ENCODE measurements at regions not wholly inside any gene's neighbourhood (a gene's known extent, or its start where the extent isn't known, plus 50 kb on each side); places are given as distances from the start of the nearest gene placed in this dataset.

DNA sequence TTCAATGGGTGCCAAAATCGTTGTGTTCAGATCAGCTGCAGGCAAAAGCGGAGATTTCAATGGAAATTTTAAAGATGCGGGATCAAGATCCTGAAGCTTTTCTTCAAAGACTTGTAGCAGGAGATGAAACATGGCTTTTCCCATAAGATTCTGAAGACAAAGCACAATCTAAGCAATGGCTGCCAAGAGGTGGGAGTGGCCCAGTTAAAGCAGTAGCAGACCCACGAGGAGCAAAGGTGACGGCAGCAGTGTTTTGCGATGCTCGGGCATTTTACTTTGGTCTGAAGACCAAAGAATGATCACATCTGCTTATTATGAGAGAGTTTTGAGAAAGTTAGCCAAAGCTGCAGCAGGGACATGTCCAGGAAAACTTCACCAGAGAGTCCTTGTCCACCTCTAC is 222.9 kb downstream of the DSC3 start:
- no peak for DNase-seq
- Histone ChIP-seq H4K12ac (ENCODE audit: low read depth, low read length) (no peak overlapping the region), H2BK5ac (ENCODE audit: low read depth, low read length, poor library complexity) (no peak overlapping the region), H3K14ac (ENCODE audit: low read length) (no peak overlapping the region), H3K79me1 (ENCODE audit: low read length) (no peaks in the 10 kb centered on the region), H3K4me3 (ENCODE audit: low read depth, low read length) (no peak overlapping the region), H2BK12ac (ENCODE audit: low read length) (no peak overlapping the region), H3K4ac (ENCODE audit: low read depth, low read length) (no peak overlapping the region), H2BK120ac (ENCODE audit: insufficient read depth, low read length, poor library complexity) (no peak overlapping the region), H3K27me3 (ENCODE audit: insufficient read depth, low read length) (no peaks in the 10 kb centered on the region), H3K18ac (ENCODE audit: low read length) (no peak overlapping the region), H4K8ac (ENCODE audit: low read depth, low read length) (no peak overlapping the region), H3K9me3 (ENCODE audit: insufficient read depth, low read depth, low read length) (no peaks in the 10 kb centered on the region), H4K91ac (ENCODE audit: low read depth, low read length) (no peak overlapping the region), H3K27ac (ENCODE audit: low read depth, low read length) (no peak overlapping the region), H3K23ac (ENCODE audit: low read length) (no peak overlapping the region), H3K79me2 (ENCODE audit: control insufficient read depth, insufficient read depth, low read length, poor library complexity) (no peaks in the 10 kb centered on the region), H3K4me2 (ENCODE audit: low read length) (no peak overlapping the region), H2AFZ (ENCODE audit: insufficient read depth, low read length, poor library complexity) (no peak overlapping the region), H3K9ac (ENCODE audit: low read length) (no peak overlapping the region), H3K36me3 (ENCODE audit: control insufficient read depth in 1 of 2, insufficient read depth in 2 of 2, low read length in 2 of 2) (no peaks in the 10 kb centered on the region), H3K4me1 (ENCODE audit: control insufficient read depth in 1 of 2, insufficient read depth in 2 of 2, low read length in 2 of 2) (no peaks in the 10 kb centered on the region), H2AK5ac (ENCODE audit: low read length) (no peak overlapping the region)
- WGBS (ENCODE audit: extremely low coverage, insufficient coverage, insufficient read length): no CpG with 5 or more reads among the region's 7 CpGs

- no peak overlapping the region for H3K23ac ChIP-seq (ENCODE audit: low read length)
- no peaks in the 10 kb centered on the region for H3K4me1 ChIP-seq (ENCODE audit: control insufficient read depth in 1 of 2, insufficient read depth in 2 of 2, low read length in 2 of 2)
- H2AK5ac ChIP-seq (ENCODE audit: low read length): no peak overlapping the region
These were observed 228.1 kb downstream of the DSC3 start for GRCh38 chr18:30814446-30814845.

GRCh38 chr18:30811580-30811979 is 231.0 kb downstream of the DSC3 start:
- Histone ChIP-seq H3K4me2 (ENCODE audit: low read length) (no peak overlapping the region), H3K4me1 (ENCODE audit: control insufficient read depth in 1 of 2, insufficient read depth in 2 of 2, low read length in 2 of 2) (no peaks in the 10 kb centered on the region), H2BK12ac (ENCODE audit: low read length) (no peak overlapping the region), H3K4me3 (ENCODE audit: low read depth, low read length) (no peak overlapping the region), H3K36me3 (ENCODE audit: control insufficient read depth in 1 of 2, insufficient read depth in 2 of 2, low read length in 2 of 2) (no peaks in the 10 kb centered on the region), H3K18ac (ENCODE audit: low read length) (no peak overlapping the region), H3K23ac (ENCODE audit: low read length) (no peak overlapping the region), H2BK120ac (ENCODE audit: insufficient read depth, low read length, poor library complexity) (no peak overlapping the region), H2BK5ac (ENCODE audit: low read depth, low read length, poor library complexity) (no peak overlapping the region), H3K9me3 (ENCODE audit: insufficient read depth, low read depth, low read length) (no peaks in the 10 kb centered on the region), H4K91ac (ENCODE audit: low read depth, low read length) (no peak overlapping the region), H3K79me1 (ENCODE audit: low read length) (no peaks in the 10 kb centered on the region), H3K4ac (ENCODE audit: low read depth, low read length) (no peak overlapping the region), H4K12ac (ENCODE audit: low read depth, low read length) (no peak overlapping the region), H2AK5ac (ENCODE audit: low read length) (no peak overlapping the region), H3K27ac (ENCODE audit: low read depth, low read length) (no peak overlapping the region), H3K9ac (ENCODE audit: low read length) (no peak overlapping the region), H3K79me2 (ENCODE audit: control insufficient read depth, insufficient read depth, low read length, poor library complexity) (no peaks in the 10 kb centered on the region), H4K8ac (ENCODE audit: low read depth, low read length) (no peak overlapping the region), H3K27me3 (ENCODE audit: insufficient read depth, low read length) (no peaks in the 10 kb centered on the region), H2AFZ (ENCODE audit: insufficient read depth, low read length, poor library complexity) (no peak overlapping the region), H3K14ac (ENCODE audit: low read length) (no peak overlapping the region)
- no CpG with 5 or more reads among the region's 2 CpGs for WGBS (ENCODE audit: extremely low coverage, insufficient coverage, insufficient read length)
- DNase-seq: no peak

More at GRCh38 chr18:30814446-30814845, 228.1 kb downstream of the DSC3 start:
- Histone ChIP-seq H3K9ac (ENCODE audit: low read length) (no peak overlapping the region), H2BK120ac (ENCODE audit: insufficient read depth, low read length, poor library complexity) (no peak overlapping the region), H3K18ac (ENCODE audit: low read length) (no peak overlapping the region), H2BK5ac (ENCODE audit: low read depth, low read length, poor library complexity) (no peak overlapping the region), H3K9me3 (ENCODE audit: insufficient read depth, low read depth, low read length) (no peaks in the 10 kb centered on the region), H3K14ac (ENCODE audit: low read length) (no peak overlapping the region), H3K36me3 (ENCODE audit: control insufficient read depth in 1 of 2, insufficient read depth in 2 of 2, low read length in 2 of 2) (no peaks in the 10 kb centered on the region), H3K4me2 (ENCODE audit: low read length) (no peak overlapping the region), H4K91ac (ENCODE audit: low read depth, low read length) (no peak overlapping the region), H3K27me3 (ENCODE audit: insufficient read depth, low read length) (no peaks in the 10 kb centered on the region), H4K8ac (ENCODE audit: low read depth, low read length) (no peak overlapping the region), H3K27ac (ENCODE audit: low read depth, low read length) (no peak overlapping the region), H3K4ac (ENCODE audit: low read depth, low read length) (no peak overlapping the region), H3K79me2 (ENCODE audit: control insufficient read depth, insufficient read depth, low read length, poor library complexity) (no peaks in the 10 kb centered on the region), H3K79me1 (ENCODE audit: low read length) (no peaks in the 10 kb centered on the region), H3K4me3 (ENCODE audit: low read depth, low read length) (no peak overlapping the region), H2AFZ (ENCODE audit: insufficient read depth, low read length, poor library complexity) (no peak overlapping the region), H4K12ac (ENCODE audit: low read depth, low read length) (no peak overlapping the region), H2BK12ac (ENCODE audit: low read length) (no peak overlapping the region)
- DNase-seq: no peak
- WGBS (ENCODE audit: extremely low coverage, insufficient coverage, insufficient read length): no CpG with 5 or more reads among the region's 1 CpG

- no peak for DNase-seq
- Histone ChIP-seq H3K79me1 (ENCODE audit: low read length) (no peaks in the 10 kb centered on the region), H3K4me1 (ENCODE audit: control insufficient read depth in 1 of 2, insufficient read depth in 2 of 2, low read length in 2 of 2) (no peaks in the 10 kb centered on the region), H3K4me2 (ENCODE audit: low read length) (no peak overlapping the region), H4K8ac (ENCODE audit: low read depth, low read length) (no peak overlapping the region), H2BK12ac (ENCODE audit: low read length) (no peak overlapping the region), H2AK5ac (ENCODE audit: low read length) (no peak overlapping the region), H3K36me3 (ENCODE audit: control insufficient read depth in 1 of 2, insufficient read depth in 2 of 2, low read length in 2 of 2) (no peaks in the 10 kb centered on the region), H3K9me3 (ENCODE audit: insufficient read depth, low read depth, low read length) (no peaks in the 10 kb centered on the region), H3K18ac (ENCODE audit: low read length) (no peak overlapping the region), H2BK5ac (ENCODE audit: low read depth, low read length, poor library complexity) (no peak overlapping the region), H3K9ac (ENCODE audit: low read length) (no peak overlapping the region), H4K12ac (ENCODE audit: low read depth, low read length) (no peak overlapping the region), H2AFZ (ENCODE audit: insufficient read depth, low read length, poor library complexity) (no peak overlapping the region), H3K27ac (ENCODE audit: low read depth, low read length) (no peak overlapping the region), H3K4me3 (ENCODE audit: low read depth, low read length) (no peak overlapping the region), H3K79me2 (ENCODE audit: control insufficient read depth, insufficient read depth, low read length, poor library complexity) (no peaks in the 10 kb centered on the region), H3K14ac (ENCODE audit: low read length) (no peak overlapping the region), H4K91ac (ENCODE audit: low read depth, low read length) (no peak overlapping the region), H3K27me3 (ENCODE audit: insufficient read depth, low read length) (no peaks in the 10 kb centered on the region), H3K4ac (ENCODE audit: low read depth, low read length) (no peak overlapping the region), H2BK120ac (ENCODE audit: insufficient read depth, low read length, poor library complexity) (no peak overlapping the region), H3K23ac (ENCODE audit: low read length) (no peak overlapping the region)
These were observed 232.0 kb downstream of the DSC3 start for GRCh38 chr18:30810580-30810979.

- no peak overlapping the region for H3K23ac ChIP-seq (ENCODE audit: low read length)
- H3K9me3 ChIP-seq (ENCODE audit: insufficient read depth, low read depth, low read length): no peaks in the 10 kb centered on the region
- no peak overlapping the region for H4K91ac ChIP-seq (ENCODE audit: low read depth, low read length)
- no peaks in the 10 kb centered on the region for H3K79me2 ChIP-seq (ENCODE audit: control insufficient read depth, insufficient read depth, low read length, poor library complexity)
- no peak overlapping the region for H3K4me3 ChIP-seq (ENCODE audit: low read depth, low read length)
- H3K9ac ChIP-seq (ENCODE audit: low read length): no peak overlapping the region
- no peak overlapping the region for H3K14ac ChIP-seq (ENCODE audit: low read length)
- no peak overlapping the region for H3K4ac ChIP-seq (ENCODE audit: low read depth, low read length)
- H4K8ac ChIP-seq (ENCODE audit: low read depth, low read length): no peak overlapping the region
- no peak overlapping the region for H2AFZ ChIP-seq (ENCODE audit: insufficient read depth, low read length, poor library complexity)
- no peak overlapping the region for H3K4me2 ChIP-seq (ENCODE audit: low read length)
- no peak overlapping the region for H3K18ac ChIP-seq (ENCODE audit: low read length)
- no peak overlapping the region for H2BK12ac ChIP-seq (ENCODE audit: low read length)
- H2BK5ac ChIP-seq (ENCODE audit: low read depth, low read length, poor library complexity): no peak overlapping the region
- no peak overlapping the region for H2AK5ac ChIP-seq (ENCODE audit: low read length)
- no peak for DNase-seq
- H3K27ac ChIP-seq (ENCODE audit: low read depth, low read length): no peak overlapping the region
- H4K12ac ChIP-seq (ENCODE audit: low read depth, low read length): no peak overlapping the region
- H3K27me3 ChIP-seq (ENCODE audit: insufficient read depth, low read length): no peaks in the 10 kb centered on the region
- H2BK120ac ChIP-seq (ENCODE audit: insufficient read depth, low read length, poor library complexity): no peak overlapping the region
- H3K4me1 ChIP-seq (ENCODE audit: control insufficient read depth in 1 of 2, insufficient read depth in 2 of 2, low read length in 2 of 2): no peaks in the 10 kb centered on the region
- no peaks in the 10 kb centered on the region for H3K79me1 ChIP-seq (ENCODE audit: low read length)
- no peaks in the 10 kb centered on the region for H3K36me3 ChIP-seq (ENCODE audit: control insufficient read depth in 1 of 2, insufficient read depth in 2 of 2, low read length in 2 of 2)
These were observed 235.7 kb downstream of the DSC3 start for GRCh38 chr18:30806823-30807222.
